ENCODE measurements at regions not wholly inside any gene's neighbourhood (a gene's known extent, or its start where the extent isn't known, plus 50 kb on each side); places are given as distances from the start of the nearest gene placed in this dataset.

DNA sequence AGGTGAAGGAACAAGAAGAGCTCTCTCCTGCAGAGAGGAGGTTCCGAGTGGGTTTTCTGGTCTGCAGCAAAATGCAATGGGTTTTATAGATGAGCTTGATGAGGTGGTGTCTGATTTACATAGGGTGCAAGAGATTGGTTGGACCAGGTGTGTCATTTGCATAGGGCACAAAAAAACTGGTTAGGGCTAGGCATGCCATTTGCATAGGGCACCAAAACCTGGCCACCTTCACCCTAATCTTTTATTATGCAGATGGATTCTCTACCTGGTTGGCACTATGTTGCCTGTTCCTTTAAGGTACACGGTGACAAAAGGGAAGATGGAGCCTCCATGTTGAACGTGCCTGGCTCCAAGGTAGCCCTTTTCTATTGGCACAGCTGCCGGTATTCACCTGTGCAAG lies 94.5 kb upstream of the PRKX start:
- TF ChIP-seq, protein P1, sequence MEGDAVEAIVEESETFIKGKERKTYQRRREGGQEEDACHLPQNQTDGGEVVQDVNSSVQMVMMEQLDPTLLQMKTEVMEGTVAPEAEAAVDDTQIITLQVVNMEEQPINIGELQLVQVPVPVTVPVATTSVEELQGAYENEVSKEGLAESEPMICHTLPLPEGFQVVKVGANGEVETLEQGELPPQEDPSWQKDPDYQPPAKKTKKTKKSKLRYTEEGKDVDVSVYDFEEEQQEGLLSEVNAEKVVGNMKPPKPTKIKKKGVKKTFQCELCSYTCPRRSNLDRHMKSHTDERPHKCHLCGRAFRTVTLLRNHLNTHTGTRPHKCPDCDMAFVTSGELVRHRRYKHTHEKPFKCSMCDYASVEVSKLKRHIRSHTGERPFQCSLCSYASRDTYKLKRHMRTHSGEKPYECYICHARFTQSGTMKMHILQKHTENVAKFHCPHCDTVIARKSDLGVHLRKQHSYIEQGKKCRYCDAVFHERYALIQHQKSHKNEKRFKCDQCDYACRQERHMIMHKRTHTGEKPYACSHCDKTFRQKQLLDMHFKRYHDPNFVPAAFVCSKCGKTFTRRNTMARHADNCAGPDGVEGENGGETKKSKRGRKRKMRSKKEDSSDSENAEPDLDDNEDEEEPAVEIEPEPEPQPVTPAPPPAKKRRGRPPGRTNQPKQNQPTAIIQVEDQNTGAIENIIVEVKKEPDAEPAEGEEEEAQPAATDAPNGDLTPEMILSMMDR (conservative IDR thresholded peaks at IDR 0.05; ENCODE audit: low read depth in 2 of 2): no peak
- TF ChIP-seq EZH2phosphoT487 (IDR thresholded peaks at IDR 0.05; ENCODE audit: unreplicated experiment) (no peak), REST (IDR thresholded peaks at IDR 0.05; ENCODE audit: unreplicated experiment) (no peak), CREB1 (CRISPR knock-in tag; IDR thresholded peaks at IDR 0.05; ENCODE audit: low read depth) (no peak), POLR2AphosphoS5 (IDR thresholded peaks at IDR 0.05; ENCODE audit: low read depth) (no peak), ETS1 (IDR thresholded peaks at IDR 0.05) (no peak), EZH2 (IDR thresholded peaks at IDR 0.05; ENCODE audit: low read depth, unreplicated experiment) (no peak), JUNB (IDR thresholded peaks at IDR 0.05; ENCODE audit: unreplicated experiment) (no peak), STAT1 (IDR thresholded peaks at IDR 0.05; ENCODE audit: unreplicated experiment) (no peak), ZNF462 (CRISPR knock-in tag; IDR thresholded peaks at IDR 0.05) (no peak), ZNF114 (CRISPR knock-in tag; IDR thresholded peaks at IDR 0.05) (no peak)
